Inflammatory macrophage treated with lipopolysaccharide for 4 hours (primary cell): ENCODE measurements at regions not wholly inside any gene's neighbourhood (a gene's known extent, or its start where the extent isn't known, plus 50 kb on each side); places are given as distances from the start of the nearest gene placed in this dataset.
A peak's percentile ranks its signal among the peaks of the same experiment; 100 is the strongest.

ENCODE experiments used
- DNase-seq: peaks from one replicate; pipeline ENCODE4 v3.0.0-alpha.2; 2020

GRCh38 chr10:47169581-47169980 lies 130.4 kb upstream of the GDF10 start:
- peak; percentile 56 for DNase-seq

- no peak for DNase-seq
Observed at GRCh38 chr10:47173929-47174442, 126.0 kb upstream of the GDF10 start.

- no peak for DNase-seq
Observed at GRCh38 chr10:47175181-47176123, 124.5 kb upstream of the GDF10 start.

- no peak for DNase-seq
Observed at GRCh38 chr10:47176206-47176902, 123.6 kb upstream of the GDF10 start.

- DNase-seq = no peak
Observed at GRCh38 chr10:47176903-47177868, 122.8 kb upstream of the GDF10 start.

GRCh38 chr10:47178537-47179290 lies 121.3 kb upstream of the GDF10 start:
- no peak for DNase-seq

GRCh38 chr10:47179291-47179647 lies 120.7 kb upstream of the GDF10 start:
- DNase-seq = no peak

- no peak for DNase-seq
Observed at GRCh38 chr10:47181052-47181849, 118.7 kb upstream of the GDF10 start.

GRCh38 chr10:47182934-47183703 lies 116.9 kb upstream of the GDF10 start:
- DNase-seq = no peak

- DNase-seq = no peak
Observed at GRCh38 chr10:47183704-47184041, 116.3 kb upstream of the GDF10 start.

- no peak for DNase-seq
Observed at GRCh38 chr10:47184273-47184672, 115.7 kb upstream of the GDF10 start.

- DNase-seq = no peak
Observed at GRCh38 chr10:47184724-47185330, 115.2 kb upstream of the GDF10 start.

- no peak for DNase-seq
Observed at GRCh38 chr10:47186941-47187340, 113.1 kb upstream of the GDF10 start.

GRCh38 chr10:47187592-47187991 lies 112.4 kb upstream of the GDF10 start:
- DNase-seq = no peak

GRCh38 chr10:47188156-47188555 lies 111.8 kb upstream of the GDF10 start:
- no peak for DNase-seq

GRCh38 chr10:47189802-47190201 lies 110.2 kb upstream of the GDF10 start:
- DNase-seq = no peak

GRCh38 chr10:47190301-47190700 lies 109.7 kb upstream of the GDF10 start:
- no peak for DNase-seq

GRCh38 chr10:47190802-47191450 lies 109.1 kb upstream of the GDF10 start:
- no peak for DNase-seq

GRCh38 chr10:47192273-47192672 lies 107.7 kb upstream of the GDF10 start:
- DNase-seq = no peak
